ENCODE measurements at regions not wholly inside any gene's neighbourhood (a gene's known extent, or its start where the extent isn't known, plus 50 kb on each side); places are given as distances from the start of the nearest gene placed in this dataset.

DNA sequence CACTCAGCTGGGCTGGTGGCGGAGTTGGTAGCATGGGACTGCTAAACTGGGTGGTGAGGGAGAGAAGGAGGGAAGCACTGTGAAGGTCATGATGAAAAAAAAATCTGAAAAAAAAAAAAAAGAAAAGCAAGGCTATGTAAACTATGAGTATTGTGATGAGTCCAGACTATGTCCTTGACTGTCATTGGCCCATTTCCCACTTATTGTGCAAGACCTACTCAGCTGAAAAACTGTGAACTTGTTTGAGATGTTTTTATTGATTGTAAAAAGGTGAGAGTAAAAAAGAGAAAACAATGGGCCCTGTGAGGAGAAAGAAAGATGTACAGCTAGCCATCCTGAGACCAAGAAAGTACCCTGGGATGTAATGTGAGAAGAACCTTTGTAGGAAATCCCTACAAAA lies 798.4 kb upstream of the TENM4 start:
- ATAC-seq (no peak), DNase-seq (ENCODE audit: low read depth in 1 of 2, low spot score in 1 of 2) (no peak), FAIRE-seq (no peak)
- POLR2A ChIA-PET: no interaction called here
- H3K9me3 ChIP-seq: no peaks in the 10 kb centered on the region; the same call in 2 of the 3 replicates
- no peak overlapping the region for H3K4me3 ChIP-seq
- 0% methylated on average over 1 of the region's 1 CpG for WGBS (ENCODE audit: missing lambda C conversion rate)
- CTCF ChIA-PET: no interaction called here
- TF ChIP-seq HDAC2 (IDR thresholded peaks at IDR 0.05): no peak
- TF ChIP-seq SREBF2 (IDR thresholded peaks at IDR 0.05): no peak
- no peak overlapping the region for H3K27ac ChIP-seq
- no peaks in the 10 kb centered on the region for H3K4me1 ChIP-seq
- no peak overlapping the region for H3K4me2 ChIP-seq

DNA sequence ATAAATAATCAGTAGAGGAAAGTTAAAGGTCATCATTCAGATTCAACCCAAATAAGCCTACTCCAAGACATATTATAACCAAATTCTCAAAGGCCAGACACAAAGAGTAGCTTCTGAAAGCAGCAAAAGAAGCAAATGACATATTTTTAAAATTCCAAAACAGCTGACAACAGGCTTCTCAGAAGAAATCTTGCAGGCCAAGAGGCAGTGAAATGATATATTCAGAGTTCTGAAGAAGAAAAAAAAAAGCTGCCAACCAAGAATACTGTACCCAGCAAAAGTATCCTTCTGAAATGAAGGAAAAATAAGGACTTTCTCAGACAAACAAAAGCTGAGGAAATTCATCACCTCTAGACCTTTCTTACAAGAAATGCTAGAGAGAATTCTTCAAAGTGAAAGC lies 787.1 kb upstream of the TENM4 start:
- peaks cover 3% of the 10 kb centered on the region; the same call in 2 of the 3 replicates for H3K9me3 ChIP-seq
- FAIRE-seq (no peak), ATAC-seq (no peak), DNase-seq (ENCODE audit: low read depth in 1 of 2, low spot score in 1 of 2) (no peak)
- CTCF ChIA-PET: interaction anchor here (1.0 kb wide), 1 partner anchor 23 kb away, joined by 3 read pairs; no protein-coding TSS in a partner anchor
- H3K4me1 ChIP-seq: no peaks in the 10 kb centered on the region
- POLR2A ChIA-PET: no interaction called here
- H3K4me3 ChIP-seq: no peak overlapping the region
- no peak overlapping the region for H3K4me2 ChIP-seq
- TF ChIP-seq CBX2 (IDR thresholded peaks at IDR 0.05; ENCODE audit: borderline replicate concordance, low read depth) (no peak), ZC3H11A (IDR thresholded peaks at IDR 0.05) (no peak), ESRRA (IDR thresholded peaks at IDR 0.05; ENCODE audit: borderline replicate concordance, low read length) (no peak), SMC3 (IDR thresholded peaks at IDR 0.05) (no peak), BHLHE40 (IDR thresholded peaks at IDR 0.05; ENCODE audit: low read depth, low read length) (no peak), FOXS1 (CRISPR knock-in tag; IDR thresholded peaks at IDR 0.05) (no peak), CHD2 (IDR thresholded peaks at IDR 0.05; ENCODE audit: low read length, partially characterized antibody) (no peak), ZFP36 (IDR thresholded peaks at IDR 0.05; ENCODE audit: borderline replicate concordance, partially characterized antibody) (no peak), FOSL2 (IDR thresholded peaks at IDR 0.05) (no peak), FOSL2 (CRISPR knock-in tag; IDR thresholded peaks at IDR 0.05) (no peak), HDAC2 (IDR thresholded peaks at IDR 0.05) (no peak)
- TF ChIP-seq, protein P1, sequence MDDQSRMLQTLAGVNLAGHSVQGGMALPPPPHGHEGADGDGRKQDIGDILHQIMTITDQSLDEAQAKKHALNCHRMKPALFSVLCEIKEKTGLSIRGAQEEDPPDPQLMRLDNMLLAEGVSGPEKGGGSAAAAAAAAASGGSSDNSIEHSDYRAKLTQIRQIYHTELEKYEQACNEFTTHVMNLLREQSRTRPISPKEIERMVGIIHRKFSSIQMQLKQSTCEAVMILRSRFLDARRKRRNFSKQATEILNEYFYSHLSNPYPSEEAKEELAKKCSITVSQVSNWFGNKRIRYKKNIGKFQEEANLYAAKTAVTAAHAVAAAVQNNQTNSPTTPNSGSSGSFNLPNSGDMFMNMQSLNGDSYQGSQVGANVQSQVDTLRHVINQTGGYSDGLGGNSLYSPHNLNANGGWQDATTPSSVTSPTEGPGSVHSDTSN (IDR thresholded peaks at IDR 0.05): no peak
- TF ChIP-seq, protein P2, sequence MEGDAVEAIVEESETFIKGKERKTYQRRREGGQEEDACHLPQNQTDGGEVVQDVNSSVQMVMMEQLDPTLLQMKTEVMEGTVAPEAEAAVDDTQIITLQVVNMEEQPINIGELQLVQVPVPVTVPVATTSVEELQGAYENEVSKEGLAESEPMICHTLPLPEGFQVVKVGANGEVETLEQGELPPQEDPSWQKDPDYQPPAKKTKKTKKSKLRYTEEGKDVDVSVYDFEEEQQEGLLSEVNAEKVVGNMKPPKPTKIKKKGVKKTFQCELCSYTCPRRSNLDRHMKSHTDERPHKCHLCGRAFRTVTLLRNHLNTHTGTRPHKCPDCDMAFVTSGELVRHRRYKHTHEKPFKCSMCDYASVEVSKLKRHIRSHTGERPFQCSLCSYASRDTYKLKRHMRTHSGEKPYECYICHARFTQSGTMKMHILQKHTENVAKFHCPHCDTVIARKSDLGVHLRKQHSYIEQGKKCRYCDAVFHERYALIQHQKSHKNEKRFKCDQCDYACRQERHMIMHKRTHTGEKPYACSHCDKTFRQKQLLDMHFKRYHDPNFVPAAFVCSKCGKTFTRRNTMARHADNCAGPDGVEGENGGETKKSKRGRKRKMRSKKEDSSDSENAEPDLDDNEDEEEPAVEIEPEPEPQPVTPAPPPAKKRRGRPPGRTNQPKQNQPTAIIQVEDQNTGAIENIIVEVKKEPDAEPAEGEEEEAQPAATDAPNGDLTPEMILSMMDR (IDR thresholded peaks at IDR 0.05): no peak
- TF ChIP-seq, protein P3, sequence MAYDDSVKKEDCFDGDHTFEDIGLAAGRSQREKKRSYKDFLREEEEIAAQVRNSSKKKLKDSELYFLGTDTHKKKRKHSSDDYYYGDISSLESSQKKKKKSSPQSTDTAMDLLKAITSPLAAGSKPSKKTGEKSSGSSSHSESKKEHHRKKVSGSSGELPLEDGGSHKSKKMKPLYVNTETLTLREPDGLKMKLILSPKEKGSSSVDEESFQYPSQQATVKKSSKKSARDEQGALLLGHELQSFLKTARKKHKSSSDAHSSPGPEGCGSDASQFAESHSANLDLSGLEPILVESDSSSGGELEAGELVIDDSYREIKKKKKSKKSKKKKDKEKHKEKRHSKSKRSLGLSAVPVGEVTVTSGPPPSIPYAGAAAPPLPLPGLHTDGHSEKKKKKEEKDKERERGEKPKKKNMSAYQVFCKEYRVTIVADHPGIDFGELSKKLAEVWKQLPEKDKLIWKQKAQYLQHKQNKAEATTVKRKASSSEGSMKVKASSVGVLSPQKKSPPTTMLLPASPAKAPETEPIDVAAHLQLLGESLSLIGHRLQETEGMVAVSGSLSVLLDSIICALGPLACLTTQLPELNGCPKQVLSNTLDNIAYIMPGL (CRISPR knock-in tag; IDR thresholded peaks at IDR 0.05; ENCODE audit: borderline replicate concordance): no peak
- no peak overlapping the region for H3K27ac ChIP-seq

DNA sequence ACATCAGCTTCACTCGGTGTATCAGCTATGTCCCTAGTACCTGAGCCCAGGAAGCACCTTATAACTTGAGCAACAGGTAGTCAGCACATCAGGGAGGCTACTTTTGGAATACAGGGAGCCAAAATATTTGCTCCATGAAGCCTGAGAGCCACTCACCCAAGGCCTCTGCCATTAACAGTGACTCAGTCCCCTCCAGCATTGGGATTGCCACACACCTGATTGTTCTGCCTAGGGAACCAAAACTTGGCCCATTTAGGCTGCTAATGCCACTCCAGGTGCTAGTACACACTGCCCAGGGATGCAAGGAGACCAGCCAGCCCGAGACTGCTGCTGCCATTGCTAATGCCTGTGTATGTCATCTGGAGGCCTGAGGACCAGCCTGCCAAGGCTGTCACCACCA lies 773.6 kb upstream of the TENM4 start:
- H3K4me2 ChIP-seq: no peak overlapping the region
- no peak overlapping the region for H3K4me3 ChIP-seq
- FAIRE-seq: no peak
- DNase-seq (ENCODE audit: low read depth in 1 of 2, low spot score in 1 of 2): no peak
- H3K27ac ChIP-seq: no peak overlapping the region
- H3K4me1 ChIP-seq: no peaks in the 10 kb centered on the region
- WGBS (ENCODE audit: missing lambda C conversion rate): 14% methylated on average over 1 of the region's 2 CpGs
- POLR2A ChIA-PET: no interaction called here
- CTCF ChIA-PET: no interaction called here
- ATAC-seq: no peak
- H3K9me3 ChIP-seq: peaks cover 3% of the 10 kb centered on the region; the same call in 1 of the 3 replicates
- TF ChIP-seq, protein P4, sequence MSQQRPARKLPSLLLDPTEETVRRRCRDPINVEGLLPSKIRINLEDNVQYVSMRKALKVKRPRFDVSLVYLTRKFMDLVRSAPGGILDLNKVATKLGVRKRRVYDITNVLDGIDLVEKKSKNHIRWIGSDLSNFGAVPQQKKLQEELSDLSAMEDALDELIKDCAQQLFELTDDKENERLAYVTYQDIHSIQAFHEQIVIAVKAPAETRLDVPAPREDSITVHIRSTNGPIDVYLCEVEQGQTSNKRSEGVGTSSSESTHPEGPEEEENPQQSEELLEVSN (IDR thresholded peaks at IDR 0.05; ENCODE audit: borderline replicate concordance, low read depth): no peak
- TF ChIP-seq ZSCAN20 (CRISPR knock-in tag; IDR thresholded peaks at IDR 0.05) (no peak), RARB (CRISPR knock-in tag; IDR thresholded peaks at IDR 0.05) (no peak), POLR2A (IDR thresholded peaks at IDR 0.05; ENCODE audit: low read length) (no peak), CBX8 (IDR thresholded peaks at IDR 0.05) (no peak), HEYL (CRISPR knock-in tag; IDR thresholded peaks at IDR 0.05) (no peak), MAZ (IDR thresholded peaks at IDR 0.05; ENCODE audit: borderline replicate concordance, low read depth, low read length) (no peak), CBX2 (IDR thresholded peaks at IDR 0.05; ENCODE audit: borderline replicate concordance, low read depth) (no peak), FOSL2 (IDR thresholded peaks at IDR 0.05) (no peak), FOSL2 (CRISPR knock-in tag; IDR thresholded peaks at IDR 0.05) (no peak), TFCP2L1 (CRISPR knock-in tag; IDR thresholded peaks at IDR 0.05) (no peak), SREBF2 (IDR thresholded peaks at IDR 0.05) (no peak), NR3C1 (IDR thresholded peaks at IDR 0.05) (no peak), KDM1A (IDR thresholded peaks at IDR 0.05; ENCODE audit: low read depth) (no peak), MAFK (IDR thresholded peaks at IDR 0.05; ENCODE audit: partially characterized antibody) (no peak)
- TF ChIP-seq, protein P2 (IDR thresholded peaks at IDR 0.05): no peak
- TF ChIP-seq, protein P5, sequence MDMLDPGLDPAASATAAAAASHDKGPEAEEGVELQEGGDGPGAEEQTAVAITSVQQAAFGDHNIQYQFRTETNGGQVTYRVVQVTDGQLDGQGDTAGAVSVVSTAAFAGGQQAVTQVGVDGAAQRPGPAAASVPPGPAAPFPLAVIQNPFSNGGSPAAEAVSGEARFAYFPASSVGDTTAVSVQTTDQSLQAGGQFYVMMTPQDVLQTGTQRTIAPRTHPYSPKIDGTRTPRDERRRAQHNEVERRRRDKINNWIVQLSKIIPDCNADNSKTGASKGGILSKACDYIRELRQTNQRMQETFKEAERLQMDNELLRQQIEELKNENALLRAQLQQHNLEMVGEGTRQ (IDR thresholded peaks at IDR 0.05): no peak
